Esophagus squamous epithelium (tissue), 4 donors: ENCODE measurements at regions not wholly inside any gene's neighbourhood (a gene's known extent, or its start where the extent isn't known, plus 50 kb on each side); places are given as distances from the start of the nearest gene placed in this dataset.

Source experiments
- CTCF ChIP-seq, 6 experiments: fragments of 450-650 bp in 4 of 6; fragments of 200-600 bp in 2 of 6; sonication (generic) in 2 of 6; IDR thresholded peaks; one replicate each; pipeline ENCODE4 v1.5.1; 2016 to 2019; ENCODE audit warnings: antibody characterized with exemption in 6 of 6, mild to moderate bottlenecking in 4 of 6, moderate library complexity in 4 of 6
- POLR2A ChIP-seq, 4 donors: fragments of 450-650 bp; IDR thresholded peaks; one replicate each; pipeline ENCODE4 v1.6.1; 2017; ENCODE audit warnings: antibody characterized with exemption in 4 of 4, mild to moderate bottlenecking in 4 of 4, moderate library complexity in 3 of 4

DNA sequence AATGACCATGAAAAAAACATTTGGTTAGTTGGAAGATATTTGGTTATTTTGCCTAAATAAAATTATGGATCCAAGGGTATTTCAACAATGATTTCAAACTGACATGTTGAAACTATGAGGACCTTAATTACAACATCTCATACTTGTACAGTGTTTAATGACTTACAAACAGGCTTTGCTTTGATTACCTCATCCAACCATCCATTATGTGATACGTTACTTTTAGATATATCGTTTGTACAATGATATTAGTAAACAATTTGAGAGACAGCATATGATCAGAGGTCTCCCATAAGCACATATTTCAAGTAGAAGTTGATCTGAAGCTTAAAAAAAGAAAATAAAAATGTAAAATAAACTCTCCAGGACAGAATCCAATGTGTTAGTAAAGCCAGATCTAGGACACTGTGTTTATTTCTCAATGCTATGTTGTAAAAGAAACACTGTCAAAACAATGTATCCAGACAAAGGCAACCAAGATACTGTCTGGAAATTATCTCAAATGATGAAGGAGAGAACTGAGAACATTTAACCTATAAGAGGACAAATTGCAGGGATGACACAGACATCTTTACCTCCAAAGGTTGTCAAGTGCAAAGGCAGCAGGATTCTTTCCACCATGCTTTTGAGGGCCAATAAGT lies 116.0 kb upstream of the TARS1 start:
- TF ChIP-seq CTCF (IDR thresholded peaks at IDR 0.05), result no peak
- TF ChIP-seq POLR2A (IDR thresholded peaks at IDR 0.05), result no peak
